ENCODE measurements at regions not wholly inside any gene's neighbourhood (a gene's known extent, or its start where the extent isn't known, plus 50 kb on each side); places are given as distances from the start of the nearest gene placed in this dataset.

DNA sequence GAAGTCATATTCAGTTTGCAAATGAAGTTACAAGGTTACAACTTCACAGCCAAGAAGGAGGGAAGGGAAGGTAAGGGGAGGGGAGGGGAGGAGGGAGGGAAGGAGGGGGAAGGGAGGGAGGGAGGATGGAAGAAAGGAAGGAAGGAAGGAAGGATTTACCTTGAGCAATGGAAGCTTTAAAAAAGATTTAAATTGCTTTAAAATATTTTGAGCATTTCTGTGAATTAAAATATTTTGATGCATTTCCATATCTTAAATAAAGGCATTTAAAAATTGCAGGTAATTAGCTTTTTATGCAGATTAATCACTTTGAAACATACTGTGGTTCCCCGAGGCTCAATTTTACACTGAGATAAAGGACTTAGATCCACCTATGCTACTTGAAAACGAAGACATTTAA, 618.0 kb downstream of the TFAP2A start:
- Histone ChIP-seq H2BK15ac (ENCODE audit: low read depth, low read length) (no peak overlapping the region), H3K4me1 (ENCODE audit: insufficient read depth, low read length) (no peaks in the 10 kb centered on the region), H4K5ac (ENCODE audit: insufficient read length, low read depth, low read length) (no peak overlapping the region), H4K91ac (ENCODE audit: insufficient read length, low read depth, low read length) (no peak overlapping the region), H3K23me2 (ENCODE audit: insufficient read length, low read depth, low read length, poor library complexity, severe bottlenecking) (no peaks in the 10 kb centered on the region), H2BK12ac (ENCODE audit: insufficient read length, low read depth, low read length) (no peak overlapping the region), H3K27me3 (ENCODE audit: insufficient read depth, low read length) (no peaks in the 10 kb centered on the region), H3K18ac (ENCODE audit: insufficient read length, low read depth, low read length) (no peak overlapping the region), H2BK120ac (ENCODE audit: low read depth, low read length, poor library complexity, severe bottlenecking) (no peak overlapping the region), H3K56ac (ENCODE audit: insufficient read length, low read depth, low read length) (no peak overlapping the region), H3K27ac (ENCODE audit: insufficient read length, low read depth, low read length) (no peak overlapping the region), H2AK5ac (ENCODE audit: insufficient read length, low read length) (no peak overlapping the region), H4K20me1 (ENCODE audit: control insufficient read depth, insufficient read depth, insufficient read length) (no peaks in the 10 kb centered on the region), H3K79me1 (ENCODE audit: insufficient read depth, low read depth, low read length, poor library complexity, severe bottlenecking) (no peaks in the 10 kb centered on the region), H3K4ac (ENCODE audit: low read depth, low read length) (no peak overlapping the region), H2BK5ac (ENCODE audit: insufficient read length, low read length) (no peak overlapping the region), H3K9ac (ENCODE audit: extremely low read depth, insufficient read length, low read length) (no peak overlapping the region), H3K4me2 (ENCODE audit: insufficient read depth, insufficient read length, low read length) (no peak overlapping the region), H3K14ac (ENCODE audit: insufficient read depth, low read length) (no peak overlapping the region), H3K9me3 (ENCODE audit: control insufficient read depth, low read depth, low read length) (no peaks in the 10 kb centered on the region), H4K8ac (replicated peaks; ENCODE audit: insufficient read length, low read depth, low read length) (no peak overlapping the region), H3K79me2 (ENCODE audit: insufficient read depth, low read length) (no peaks in the 10 kb centered on the region), H2AFZ (ENCODE audit: low read length) (no peak overlapping the region), H2BK20ac (ENCODE audit: low read depth, low read length, poor library complexity, severe bottlenecking) (no peak overlapping the region), H3K23ac (ENCODE audit: insufficient read length, low read depth, low read length) (no peak overlapping the region), H3T11ph (ENCODE audit: low read length) (no peak overlapping the region)
- Mint-ChIP-seq H3K27me3 (ENCODE audit: low read depth) (no peaks in the 10 kb centered on the region), H3K4me3 (no peak overlapping the region), H3K4me1 (peaks cover 8% of the 10 kb centered on the region in 2 experiments), H3K36me3 (ENCODE audit: insufficient read depth in 1 of 3, low read depth in 3 of 3) (no peaks in the 10 kb centered on the region), H3K27ac (no peak overlapping the region), H3K9me3 (no peaks in the 10 kb centered on the region)
- no CpG with 5 or more reads among the region's 2 CpGs for whole genome bisulfite sequencing (ENCODE audit: extremely low coverage, insufficient read length, low lambda C conversion rate)
- DNase-seq, result no peak
- no peak for TF ChIP-seq CTCF (conservative IDR thresholded peaks at IDR 0.05)

Data from H9 (cell line).